ENCODE measurements at regions not wholly inside any gene's neighbourhood (a gene's known extent, or its start where the extent isn't known, plus 50 kb on each side); places are given as distances from the start of the nearest gene placed in this dataset.

DNA sequence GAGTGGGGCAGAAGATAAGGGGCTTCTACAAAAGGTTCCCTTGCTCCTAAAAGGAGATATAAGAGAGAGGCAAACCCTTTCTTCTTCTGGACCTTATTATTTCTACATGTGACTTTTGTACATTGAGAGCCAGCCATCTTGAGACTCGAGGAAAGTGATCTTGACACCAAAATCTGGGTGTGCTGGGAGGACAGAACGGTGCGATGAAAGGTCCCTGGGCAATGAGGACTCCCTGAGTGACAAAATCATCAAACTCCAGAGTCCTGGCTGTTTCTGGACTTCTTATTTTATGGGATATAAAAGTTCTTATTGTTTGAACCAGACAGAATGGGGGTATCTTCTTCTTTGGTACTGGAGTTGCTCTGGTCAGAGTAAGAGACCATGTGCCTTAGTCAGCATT, 411.0 kb downstream of the ZNF536 start:
- TF ChIP-seq, protein P1, sequence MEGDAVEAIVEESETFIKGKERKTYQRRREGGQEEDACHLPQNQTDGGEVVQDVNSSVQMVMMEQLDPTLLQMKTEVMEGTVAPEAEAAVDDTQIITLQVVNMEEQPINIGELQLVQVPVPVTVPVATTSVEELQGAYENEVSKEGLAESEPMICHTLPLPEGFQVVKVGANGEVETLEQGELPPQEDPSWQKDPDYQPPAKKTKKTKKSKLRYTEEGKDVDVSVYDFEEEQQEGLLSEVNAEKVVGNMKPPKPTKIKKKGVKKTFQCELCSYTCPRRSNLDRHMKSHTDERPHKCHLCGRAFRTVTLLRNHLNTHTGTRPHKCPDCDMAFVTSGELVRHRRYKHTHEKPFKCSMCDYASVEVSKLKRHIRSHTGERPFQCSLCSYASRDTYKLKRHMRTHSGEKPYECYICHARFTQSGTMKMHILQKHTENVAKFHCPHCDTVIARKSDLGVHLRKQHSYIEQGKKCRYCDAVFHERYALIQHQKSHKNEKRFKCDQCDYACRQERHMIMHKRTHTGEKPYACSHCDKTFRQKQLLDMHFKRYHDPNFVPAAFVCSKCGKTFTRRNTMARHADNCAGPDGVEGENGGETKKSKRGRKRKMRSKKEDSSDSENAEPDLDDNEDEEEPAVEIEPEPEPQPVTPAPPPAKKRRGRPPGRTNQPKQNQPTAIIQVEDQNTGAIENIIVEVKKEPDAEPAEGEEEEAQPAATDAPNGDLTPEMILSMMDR (IDR thresholded peaks at IDR 0.05; ENCODE audit: low read length), result no peak
- no peak for TF ChIP-seq EZH2 (optimal IDR thresholded peaks at IDR 0.05; ENCODE audit: low read depth, low read length)

Data from MM.1S (cell line).